GM23338 (cell line): ENCODE measurements at regions not wholly inside any gene's neighbourhood (a gene's known extent, or its start where the extent isn't known, plus 50 kb on each side); places are given as distances from the start of the nearest gene placed in this dataset.

Experiments
- ATAC-seq: fragments of 200-7000 bp; cut with Tn5 transposase; 3 replicates; pipeline ENCODE4 v1.9.1; 2020
- DNase-seq: peaks from one replicate; pipeline ENCODE4 v3.0.0-alpha.2; 2015; ENCODE audit warnings: low spot score
- H2AFZ ChIP-seq: fragments of 200-600 bp; sonication (generic); 2 replicates; pipeline ENCODE4 v1.8.0; 2016; ENCODE audit warnings: antibody characterized with exemption, mild to moderate bottlenecking, moderate library complexity
- H3F3A ChIP-seq: fragments of 200-600 bp; sonication (generic); replicated peaks from 2 replicates; pipeline ENCODE4 v1.8.0; 2017; ENCODE audit warnings: antibody characterized with exemption, mixed run types, low read depth
- H3K27ac ChIP-seq: fragments of 200-600 bp; sonication (generic); 2 replicates; pipeline ENCODE4 v1.6.1; 2016; ENCODE audit warnings: low read depth
- H3K27me3 ChIP-seq: fragments of 200-600 bp; sonication (generic); 2 replicates; pipeline ENCODE4 v1.8.0; 2016; ENCODE audit warnings: mild to moderate bottlenecking, mixed run types, moderate library complexity; ENCODE audit not compliant: insufficient read depth
- H3K36me3 ChIP-seq: fragments of 200-600 bp; sonication (generic); 2 replicates; pipeline ENCODE4 v1.8.0; 2016; ENCODE audit warnings: mild to moderate bottlenecking; ENCODE audit not compliant: insufficient read depth
- H3K4me1 ChIP-seq: fragments of 200-600 bp; sonication (generic); 2 replicates; pipeline ENCODE4 v1.8.0; 2016; ENCODE audit warnings: mild to moderate bottlenecking, moderate library complexity; ENCODE audit not compliant: insufficient read depth
- H3K4me2 ChIP-seq: fragments of 200-600 bp; sonication (generic); 2 replicates; pipeline ENCODE4 v1.7.1; 2017; ENCODE audit warnings: mixed run types
- H3K4me3 ChIP-seq: fragments of 200-600 bp; sonication (generic); 2 replicates; pipeline ENCODE4 v1.6.1; 2016; ENCODE audit warnings: mixed run types
- H3K79me2 ChIP-seq: fragments of 200-600 bp; sonication (generic); replicated peaks from 2 replicates; pipeline ENCODE4 v1.8.0; 2017; ENCODE audit warnings: mild to moderate bottlenecking; ENCODE audit not compliant: insufficient read depth
- H3K9me2 ChIP-seq: fragments of 200-600 bp; sonication (generic); 2 replicates; pipeline ENCODE4 v1.8.0; 2017; ENCODE audit not compliant: insufficient read depth
- H4K20me1 ChIP-seq: fragments of 200-600 bp; sonication (generic); replicated peaks from 2 replicates; pipeline ENCODE4 v1.8.0; 2017; ENCODE audit warnings: mild to moderate bottlenecking; ENCODE audit not compliant: insufficient read depth
- H3K27ac Mint-ChIP-seq: 2 replicates; pipeline ENCODE4 v1.8.0; 2020; ENCODE audit warnings: inconsistent platforms, mild to moderate bottlenecking, moderate library complexity, mixed read lengths
- H3K27me3 Mint-ChIP-seq: 3 replicates; pipeline ENCODE4 v1.8.0; 2022; ENCODE audit warnings: low read depth, mild to moderate bottlenecking, moderate library complexity, mixed read lengths, inconsistent platforms; ENCODE audit not compliant: insufficient read depth, poor library complexity
- H3K36me3 Mint-ChIP-seq: 3 replicates; pipeline ENCODE4 v1.8.0; 2021; ENCODE audit warnings: low read depth, mild to moderate bottlenecking, inconsistent platforms, moderate library complexity, mixed read lengths
- H3K4me1 Mint-ChIP-seq: 3 replicates; pipeline ENCODE4 v1.8.0; 2020; ENCODE audit warnings: mild to moderate bottlenecking, inconsistent platforms, mixed read lengths
- H3K4me3 Mint-ChIP-seq: 3 replicates; pipeline ENCODE4 v1.8.0; 2021; ENCODE audit warnings: moderate library complexity, mild to moderate bottlenecking, inconsistent platforms, mixed read lengths
- H3K9me3 Mint-ChIP-seq: 3 replicates; pipeline ENCODE4 v1.8.0; 2020; ENCODE audit warnings: moderate library complexity, mild to moderate bottlenecking, inconsistent platforms, mixed read lengths
- CREB1 ChIP-seq: fragments of 250-450 bp; sonication (Bioruptor Pico); IDR thresholded peaks from 2 replicates; pipeline ENCODE4 v1.5.0; 2020; ENCODE audit warnings: low read depth, mild to moderate bottlenecking, moderate library complexity
- CTCF ChIP-seq, 2 experiments: fragments of 200-600 bp in 1 of 2; sonication (generic) in 1 of 2; conservative IDR thresholded peaks; 2 replicates each; pipeline versions ENCODE4 v1.5.1 to v1.6.1; 2016 to 2017; ENCODE audit warnings: antibody characterized with exemption in 2 of 2, low read depth in 2 of 2, mild to moderate bottlenecking in 2 of 2, moderate library complexity in 1 of 2
- ETS1 ChIP-seq: IDR thresholded peaks from 2 replicates; pipeline ENCODE4 v1.6.1; 2016; ENCODE audit warnings: antibody characterized with exemption
- EZH2 ChIP-seq: fragments of 200-600 bp; sonication (generic); IDR thresholded peaks from one replicate; pipeline ENCODE4 v1.8.0; 2017; ENCODE audit warnings: antibody characterized with exemption, mild to moderate bottlenecking, low read depth; ENCODE audit not compliant: unreplicated experiment
- EZH2phosphoT487 ChIP-seq: fragments of 200-600 bp; sonication (generic); IDR thresholded peaks from one replicate; pipeline ENCODE4 v1.8.1; 2018; ENCODE audit warnings: antibody characterized with exemption; ENCODE audit not compliant: unreplicated experiment
- JUNB ChIP-seq: IDR thresholded peaks from one replicate; pipeline ENCODE4 v1.6.1; 2016; ENCODE audit warnings: antibody characterized with exemption; ENCODE audit not compliant: unreplicated experiment
- NANOG ChIP-seq: IDR thresholded peaks from 2 replicates; pipeline ENCODE4 v1.6.1; 2016; ENCODE audit warnings: antibody characterized with exemption, borderline replicate concordance
- POLR2AphosphoS5 ChIP-seq: IDR thresholded peaks from 2 replicates; pipeline ENCODE4 v1.6.1; 2016; ENCODE audit warnings: antibody characterized with exemption, low read depth
- STAT1 ChIP-seq: IDR thresholded peaks from one replicate; pipeline ENCODE4 v1.6.1; 2016; ENCODE audit warnings: antibody characterized with exemption; ENCODE audit not compliant: unreplicated experiment
- ZNF114 ChIP-seq: fragments of 250-450 bp; sonication (Bioruptor Pico); IDR thresholded peaks from 2 replicates; pipeline ENCODE4 v1.5.0; 2020; ENCODE audit warnings: mild to moderate bottlenecking, moderate library complexity
- ZNF331 ChIP-seq: fragments of 250-450 bp; sonication (Bioruptor Pico); IDR thresholded peaks from 2 replicates; pipeline ENCODE4 v1.5.0; 2020; ENCODE audit warnings: low read depth, mild to moderate bottlenecking, moderate library complexity
- ZNF462 ChIP-seq: fragments of 250-450 bp; sonication (Bioruptor Pico); IDR thresholded peaks from 2 replicates; pipeline ENCODE4 v1.5.0; 2020; ENCODE audit warnings: mild to moderate bottlenecking, moderate library complexity

- TF ChIP-seq CTCF (conservative IDR thresholded peaks at IDR 0.05; ENCODE audit: low read depth in 2 of 2) (no peak), ZNF114 (CRISPR knock-in tag) (no peak), EZH2 (no peak), EZH2phosphoT487 (no peak), NANOG (no peak), POLR2AphosphoS5 (no peak), ETS1 (no peak), ZNF331 (CRISPR knock-in tag) (no peak)
Measured at GRCh38 chr11:103729617-103730016, 306.8 kb upstream of the DDI1 start (continued).

GRCh38 chr11:103730131-103730940 is 306.1 kb upstream of the DDI1 start:
- ATAC-seq = no peak
- Mint-ChIP-seq H3K4me1 (peaks cover 9% of the 10 kb centered on the region; the same call in 2 of the 3 replicates), H3K36me3 (peaks cover 26% of the 10 kb centered on the region), H3K27me3 (no peaks in the 10 kb centered on the region), H3K9me3 (peaks cover 34% of the 10 kb centered on the region), H3K27ac (no peak overlapping the region), H3K4me3 (no peak overlapping the region)
- H3K9me2 ChIP-seq = peaks cover 12% of the 10 kb centered on the region; the same call in 1 of the 2 replicates
- no peaks in the 10 kb centered on the region; the same call in 1 of the 2 replicates for H3K36me3 ChIP-seq
- H3K4me2 ChIP-seq = no peak overlapping the region
- no peak overlapping the region for H3K27ac ChIP-seq
- 0 out of 2 replicates have a peak overlapping the region, but pooled peaks have one; percentile 59 for H2AFZ ChIP-seq
- no peaks in the 10 kb centered on the region for H3K27me3 ChIP-seq
- peaks cover 6% of the 10 kb centered on the region; the same call in 1 of the 2 replicates for H3K4me1 ChIP-seq
- H4K20me1 ChIP-seq = no peaks in the 10 kb centered on the region
- H3K79me2 ChIP-seq = no peaks in the 10 kb centered on the region
- H3K4me3 ChIP-seq = no peak overlapping the region
- H3F3A ChIP-seq = no peaks in the 10 kb centered on the region
- DNase-seq = no peak
- TF ChIP-seq JUNB (no peak), ZNF331 (CRISPR knock-in tag) (no peak), EZH2 (no peak), CTCF (conservative IDR thresholded peaks at IDR 0.05; ENCODE audit: low read depth in 2 of 2) (no peak), STAT1 (no peak), ZNF462 (CRISPR knock-in tag) (no peak), NANOG (no peak), CREB1 (CRISPR knock-in tag) (no peak), POLR2AphosphoS5 (no peak), EZH2phosphoT487 (no peak), ZNF114 (CRISPR knock-in tag) (no peak)
